Smooth muscle cell (in vitro differentiated cells): ENCODE measurements at regions not wholly inside any gene's neighbourhood (a gene's known extent, or its start where the extent isn't known, plus 50 kb on each side); places are given as distances from the start of the nearest gene placed in this dataset.

Experiments used
- DNase-seq: peaks from one replicate; lab custom pipeline; 2025; ENCODE audit not compliant: unreplicated experiment; lab: John Stamatoyannopoulos, UW
- H2AFZ ChIP-seq: fragments of 200-600 bp; sonication (generic); 2 replicates; pipeline ENCODE4 v1.6.0; 2016; ENCODE audit warnings: antibody characterized with exemption, low read depth, mild to moderate bottlenecking
- H3F3A ChIP-seq: fragments of 200-600 bp; sonication (generic); 2 replicates; pipeline ENCODE4 v1.6.0; 2017; ENCODE audit warnings: antibody characterized with exemption, low read depth
- H3K27ac ChIP-seq: fragments of 200-600 bp; sonication (generic); 2 replicates; pipeline ENCODE4 v1.5.1; 2016; ENCODE audit warnings: low read depth, mild to moderate bottlenecking
- H3K27me3 ChIP-seq: fragments of 200-600 bp; sonication (generic); 2 replicates; pipeline ENCODE4 v1.6.1; 2016; ENCODE audit warnings: low read depth, mild to moderate bottlenecking
- H3K36me3 ChIP-seq: fragments of 200-600 bp; sonication (generic); 2 replicates; pipeline ENCODE4 v1.5.1; 2016; ENCODE audit warnings: low read depth
- H3K4me1 ChIP-seq: fragments of 200-600 bp; sonication (generic); 2 replicates; pipeline ENCODE4 v1.5.1; 2016; ENCODE audit warnings: low read depth
- H3K4me2 ChIP-seq: fragments of 200-600 bp; sonication (generic); 2 replicates; pipeline ENCODE4 v1.6.0; 2016; ENCODE audit warnings: mild to moderate bottlenecking
- H3K4me3 ChIP-seq: fragments of 200-600 bp; sonication (generic); 2 replicates; pipeline ENCODE4 v1.5.1; 2016; ENCODE audit warnings: mild to moderate bottlenecking
- H3K79me2 ChIP-seq: fragments of 200-600 bp; sonication (generic); 2 replicates; pipeline ENCODE4 v1.6.0; 2016; ENCODE audit warnings: low read depth, mild to moderate bottlenecking
- H3K9ac ChIP-seq: fragments of 200-600 bp; sonication (generic); 2 replicates; pipeline ENCODE4 v1.6.0; 2016; ENCODE audit warnings: low read depth
- H3K9me3 ChIP-seq: fragments of 200-600 bp; sonication (generic); replicated peaks from 2 replicates; pipeline ENCODE4 v1.5.1; 2016; ENCODE audit warnings: low read depth
- H4K20me1 ChIP-seq: fragments of 200-600 bp; sonication (generic); 2 replicates; pipeline ENCODE4 v1.6.0; 2016; ENCODE audit warnings: low read depth
- WGBS: methylation state at CpG from one replicate; pipeline ENCODE4 v1.1.7; 2016; ENCODE audit warnings: low lambda C conversion rate; 5-methylcytosine and 5-hydroxymethylcytosine counted together
- TF ChIP-seq, protein P1 (sequence below): fragments of 200-600 bp; sonication (generic); IDR thresholded peaks from 2 replicates; pipeline ENCODE4 v1.5.1; 2017; ENCODE audit warnings: borderline replicate concordance, mild to moderate bottlenecking, antibody characterized with exemption; ENCODE audit not compliant: insufficient read depth, poor library complexity, severe bottlenecking

- Histone ChIP-seq H3K27me3 (peaks cover 10% of the 10 kb centered on the region), H4K20me1 (no peaks in the 10 kb centered on the region), H3K79me2 (no peaks in the 10 kb centered on the region), H3K9me3 (no peaks in the 10 kb centered on the region), H3F3A (no peaks in the 10 kb centered on the region), H3K36me3 (no peaks in the 10 kb centered on the region), H3K4me2 (no peak overlapping the region), H3K4me1 (no peaks in the 10 kb centered on the region), H3K4me3 (no peak overlapping the region), H3K27ac (no peak overlapping the region), H3K9ac (no peak overlapping the region), H2AFZ (no peak overlapping the region)
- TF ChIP-seq, protein P1, sequence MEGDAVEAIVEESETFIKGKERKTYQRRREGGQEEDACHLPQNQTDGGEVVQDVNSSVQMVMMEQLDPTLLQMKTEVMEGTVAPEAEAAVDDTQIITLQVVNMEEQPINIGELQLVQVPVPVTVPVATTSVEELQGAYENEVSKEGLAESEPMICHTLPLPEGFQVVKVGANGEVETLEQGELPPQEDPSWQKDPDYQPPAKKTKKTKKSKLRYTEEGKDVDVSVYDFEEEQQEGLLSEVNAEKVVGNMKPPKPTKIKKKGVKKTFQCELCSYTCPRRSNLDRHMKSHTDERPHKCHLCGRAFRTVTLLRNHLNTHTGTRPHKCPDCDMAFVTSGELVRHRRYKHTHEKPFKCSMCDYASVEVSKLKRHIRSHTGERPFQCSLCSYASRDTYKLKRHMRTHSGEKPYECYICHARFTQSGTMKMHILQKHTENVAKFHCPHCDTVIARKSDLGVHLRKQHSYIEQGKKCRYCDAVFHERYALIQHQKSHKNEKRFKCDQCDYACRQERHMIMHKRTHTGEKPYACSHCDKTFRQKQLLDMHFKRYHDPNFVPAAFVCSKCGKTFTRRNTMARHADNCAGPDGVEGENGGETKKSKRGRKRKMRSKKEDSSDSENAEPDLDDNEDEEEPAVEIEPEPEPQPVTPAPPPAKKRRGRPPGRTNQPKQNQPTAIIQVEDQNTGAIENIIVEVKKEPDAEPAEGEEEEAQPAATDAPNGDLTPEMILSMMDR: no peak
- DNase-seq: no peak
- 94% methylated on average over 5 of the region's 5 CpGs for WGBS
These were observed 70.3 kb upstream of the ATP2B2 start for GRCh38 chr3:10575601-10576160.

DNA sequence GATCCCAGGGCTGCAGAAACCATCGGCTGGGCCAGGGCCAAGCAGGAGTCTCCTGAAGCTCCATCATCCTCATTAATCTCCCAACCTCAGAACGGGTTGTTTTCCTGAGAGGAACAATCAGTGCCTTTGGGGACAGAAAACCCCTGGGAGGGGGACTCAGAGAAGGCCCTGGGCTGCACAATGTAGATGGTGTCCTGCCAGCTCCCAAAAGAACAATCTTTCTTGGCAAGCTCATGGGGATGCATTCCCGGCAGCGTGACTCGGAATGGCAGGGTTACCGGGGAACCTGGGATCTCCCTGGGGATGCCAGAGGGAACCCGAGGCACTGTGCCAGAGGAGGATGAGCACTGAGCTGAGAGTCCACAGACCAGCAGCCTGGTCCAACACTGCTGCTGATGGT, 72.1 kb upstream of the ATP2B2 start:
- no peaks in the 10 kb centered on the region for H4K20me1 ChIP-seq

DNA sequence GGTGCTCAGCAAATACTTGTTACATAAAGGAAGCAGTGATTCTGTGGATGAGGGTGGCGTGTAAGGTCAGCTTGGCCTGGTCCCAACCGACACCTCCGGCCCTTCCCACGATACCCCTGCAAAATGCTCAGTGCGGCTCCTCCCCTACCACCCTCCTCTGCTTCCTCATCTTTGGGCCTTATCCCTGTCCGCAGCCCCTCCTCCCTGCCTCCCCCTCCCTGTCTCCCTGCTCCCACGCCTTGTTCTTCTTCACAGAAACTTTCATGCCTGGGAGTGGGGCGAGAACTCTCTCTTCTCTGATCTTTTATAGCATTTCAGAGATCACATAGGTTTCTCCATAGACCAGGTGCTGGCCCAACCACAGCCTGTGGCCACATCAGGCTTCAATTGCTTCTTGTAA, 75.0 kb upstream of the ATP2B2 start:
- no peaks in the 10 kb centered on the region for H4K20me1 ChIP-seq
- DNase-seq: no peak
- TF ChIP-seq, protein P1: no peak
- no peak overlapping the region for H3K4me3 ChIP-seq
- no peak overlapping the region for H3K4me2 ChIP-seq
- H3K27ac ChIP-seq: no peak overlapping the region
- peaks cover 31% of the 10 kb centered on the region for H3K27me3 ChIP-seq
- H3K4me1 ChIP-seq: no peaks in the 10 kb centered on the region
- 95% methylated on average over 8 of the region's 8 CpGs for WGBS
- no peak overlapping the region for H2AFZ ChIP-seq
- H3K79me2 ChIP-seq: no peaks in the 10 kb centered on the region
- H3F3A ChIP-seq: no peaks in the 10 kb centered on the region
- H3K9ac ChIP-seq: no peak overlapping the region
- H3K36me3 ChIP-seq: no peaks in the 10 kb centered on the region
- H3K9me3 ChIP-seq: no peaks in the 10 kb centered on the region

More for the DNA sequence above, 72.1 kb upstream of the ATP2B2 start:
- H3K36me3 ChIP-seq: no peaks in the 10 kb centered on the region
- TF ChIP-seq, protein P1: no peak
- peaks cover 16% of the 10 kb centered on the region for H3K27me3 ChIP-seq
- 93% methylated on average over 7 of the region's 7 CpGs for WGBS
- no peaks in the 10 kb centered on the region for H3K4me1 ChIP-seq
- no peaks in the 10 kb centered on the region for H3F3A ChIP-seq
- H3K27ac ChIP-seq: no peak overlapping the region
- no peak overlapping the region for H2AFZ ChIP-seq
- no peak overlapping the region for H3K4me2 ChIP-seq
- no peak for DNase-seq
- no peaks in the 10 kb centered on the region for H3K9me3 ChIP-seq
- H3K9ac ChIP-seq: no peak overlapping the region
- no peaks in the 10 kb centered on the region for H3K79me2 ChIP-seq
- H3K4me3 ChIP-seq: no peak overlapping the region

- Histone ChIP-seq H3K4me2 (no peak overlapping the region), H4K20me1 (no peaks in the 10 kb centered on the region), H3K27me3 (peaks cover 31% of the 10 kb centered on the region), H3K9me3 (no peaks in the 10 kb centered on the region), H3K27ac (no peak overlapping the region), H3K4me3 (no peak overlapping the region), H3K36me3 (no peaks in the 10 kb centered on the region), H3F3A (no peaks in the 10 kb centered on the region), H2AFZ (no peak overlapping the region), H3K9ac (no peak overlapping the region), H3K4me1 (no peaks in the 10 kb centered on the region), H3K79me2 (no peaks in the 10 kb centered on the region)
- no peak for DNase-seq
- WGBS: 79% methylated on average over 5 of the region's 5 CpGs
- TF ChIP-seq, protein P1: no peak
These were observed 75.9 kb upstream of the ATP2B2 start for GRCh38 chr3:10581251-10581650.
